Omental fat pad (tissue), 3 donors: ENCODE measurements at regions not wholly inside any gene's neighbourhood (a gene's known extent, or its start where the extent isn't known, plus 50 kb on each side); places are given as distances from the start of the nearest gene placed in this dataset.
"Not testable (repeated sequence)": the region's sequence is repeated elsewhere in the genome, so short reads cannot be mapped to it uniquely, and the experiment has no call there.

ENCODE experiments used
- ATAC-seq: fragments of 150-250 bp; one replicate; pipeline ENCODE4 v1.9.1; 2016; ENCODE audit warnings: mild to moderate bottlenecking, moderate library complexity; ENCODE audit not compliant: low FRiP score
- DNase-seq: peaks from one replicate; pipeline ENCODE4 v3.0.0-alpha.2; 2019; ENCODE audit warnings: low spot score
- CTCF ChIP-seq, 3 donors: fragments of 450-650 bp; IDR thresholded peaks; one replicate each; pipeline ENCODE4 v1.5.1; 2016 to 2017; ENCODE audit warnings: antibody characterized with exemption in 3 of 3, mild to moderate bottlenecking in 3 of 3, moderate library complexity in 2 of 3

DNA sequence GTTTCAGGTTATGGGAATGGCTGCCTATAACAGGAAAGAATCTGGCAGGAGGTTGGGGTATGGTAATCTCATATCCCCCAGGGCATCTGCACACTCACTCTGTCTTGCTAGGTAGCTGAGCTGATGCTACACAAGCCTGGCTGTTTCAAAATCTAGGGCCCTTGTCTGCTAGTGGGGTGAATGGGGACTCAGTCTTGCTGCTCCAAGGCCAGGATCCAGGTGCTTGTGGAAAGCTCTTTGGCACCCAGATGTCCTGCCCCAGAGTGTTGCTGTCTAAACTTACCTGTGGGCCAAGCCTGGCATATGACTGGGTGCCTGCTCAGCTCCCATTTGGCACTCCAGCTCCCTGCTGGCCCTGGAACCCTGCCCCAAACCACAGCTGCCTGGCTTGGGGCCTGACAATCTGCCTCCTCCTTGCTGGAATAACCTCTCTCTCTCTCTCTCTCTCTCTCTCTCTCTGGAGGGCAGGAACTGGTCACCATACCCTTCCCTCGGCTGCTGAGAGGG lies 158.1 kb upstream of the TSC22D1 start:
- no peak for DNase-seq
- no peak for TF ChIP-seq CTCF (IDR thresholded peaks at IDR 0.05)
- no peak for ATAC-seq

- DNase-seq (no peak), ATAC-seq (no peak)
- TF ChIP-seq CTCF (IDR thresholded peaks at IDR 0.05) = no peak
These were observed 156.5 kb upstream of the TSC22D1 start for GRCh38 chr13:44732503-44733098.

GRCh38 chr13:44730851-44731250 lies 154.7 kb upstream of the TSC22D1 start:
- ATAC-seq (no peak), DNase-seq (no peak)
- TF ChIP-seq CTCF (IDR thresholded peaks at IDR 0.05) = no peak

DNA sequence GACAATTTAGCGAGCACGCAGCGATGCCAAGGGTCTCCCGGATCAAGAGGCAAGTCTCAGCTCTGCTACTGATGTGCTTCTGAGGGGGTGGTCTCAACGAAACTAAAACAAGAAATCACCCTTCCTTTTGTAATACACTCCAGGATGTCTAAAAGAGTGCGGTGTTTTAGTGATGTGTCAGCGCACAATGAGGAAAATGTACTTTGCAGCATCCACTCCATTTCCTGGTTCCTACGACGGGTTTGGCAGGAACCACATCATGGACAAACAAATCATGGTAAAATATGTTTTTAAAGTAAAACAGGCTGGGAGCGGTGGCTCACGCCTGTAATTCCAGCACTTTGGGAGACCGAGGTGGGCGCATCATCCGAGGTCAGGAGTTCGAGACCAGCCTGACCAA lies 154.0 kb upstream of the TSC22D1 start:
- ATAC-seq = no peak
- no peak for DNase-seq
- no peak for TF ChIP-seq CTCF (IDR thresholded peaks at IDR 0.05)

DNA sequence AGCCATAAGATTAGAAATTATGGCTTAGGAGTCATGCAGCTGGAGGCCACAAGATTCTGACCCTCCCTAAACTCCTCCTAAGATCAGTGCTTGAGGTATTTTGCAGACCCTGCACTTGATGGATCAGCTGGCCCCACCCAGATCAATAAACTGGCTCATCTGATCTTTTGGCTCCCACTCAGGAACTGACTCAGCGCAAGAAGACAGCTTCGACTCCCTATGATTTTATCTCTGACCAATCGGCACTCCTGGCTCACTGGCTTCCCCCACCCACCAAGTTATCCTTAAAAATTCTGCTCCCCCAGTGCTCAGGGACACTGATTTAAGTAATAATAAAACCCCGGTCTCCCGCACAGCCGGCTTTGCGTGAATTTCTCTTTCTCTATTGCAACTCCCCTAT lies 151.5 kb upstream of the TSC22D1 start:
- not testable (repeated sequence) for DNase-seq, ATAC-seq

DNA sequence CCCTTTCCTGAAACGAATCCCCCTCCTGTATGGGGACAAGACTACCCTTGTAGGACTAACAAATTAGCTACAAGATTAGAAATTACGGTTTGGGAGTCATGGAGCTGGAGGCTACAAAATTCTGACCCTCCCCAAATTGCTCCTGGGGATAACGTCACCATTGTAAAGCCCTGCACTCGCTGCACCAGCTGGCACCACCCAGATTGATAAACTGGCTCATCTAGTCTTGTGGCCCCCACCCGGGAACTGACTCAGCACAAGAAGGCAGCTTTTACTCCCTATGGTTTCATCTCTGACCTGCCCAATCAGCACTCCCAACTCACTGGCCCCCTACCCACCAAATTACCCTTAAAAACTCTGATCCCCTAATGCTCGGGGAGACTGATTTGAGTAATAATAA lies 150.6 kb upstream of the TSC22D1 start:
- ATAC-seq = no peak
- no peak for TF ChIP-seq CTCF (IDR thresholded peaks at IDR 0.05)
- DNase-seq = no peak

DNA sequence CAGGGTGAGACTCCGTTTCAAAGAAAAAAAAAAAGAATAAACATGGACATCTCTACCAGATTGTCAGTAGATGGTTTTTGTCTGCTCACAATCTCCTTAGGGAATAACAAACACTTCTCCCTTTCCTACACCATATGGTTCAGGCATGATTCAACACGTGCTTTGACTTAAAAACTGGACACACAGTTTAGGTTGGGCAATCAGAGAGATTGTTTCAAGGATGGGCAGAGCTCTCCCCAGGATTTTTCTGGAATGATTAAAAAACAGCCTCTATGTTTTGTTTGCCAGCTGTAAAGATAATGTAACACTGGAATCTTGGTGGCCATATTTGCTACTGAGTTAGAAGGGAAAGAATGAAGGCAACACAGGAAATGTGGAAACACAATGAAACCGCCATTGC lies 150.1 kb upstream of the TSC22D1 start:
- no peak for TF ChIP-seq CTCF (IDR thresholded peaks at IDR 0.05)
- no peak for ATAC-seq

More for the DNA sequence above, 150.1 kb upstream of the TSC22D1 start:
- no peak for DNase-seq
